GM12878 (cell line): ENCODE measurements at regions not wholly inside any gene's neighbourhood (a gene's known extent, or its start where the extent isn't known, plus 50 kb on each side); places are given as distances from the start of the nearest gene placed in this dataset.

Experiments used
- ATAC-seq: fragments of 200-7000 bp; cut with Tn5 transposase; 3 replicates; pipeline ENCODE4 v1.9.1; 2020; ENCODE audit warnings: mild to moderate bottlenecking, moderate library complexity
- BruUV-seq: library from RNA; stranded (reverse); fragments of 400-500 nt; replicated peaks from 2 replicates; lab custom pipeline; 2021; lab: Mats Ljungman, UMichigan
- CTCF ChIA-PET: fragments of 300-600 bp; sonication (Branson Sonifier 250); formaldehyde crosslinking; extraction: SDS; loops from one replicate; lab custom pipeline; 2021; ENCODE audit warnings: inconsistent platforms; lab: Yijun Ruan, JAX
- POLR2A ChIA-PET: fragments of 350-600 bp; formaldehyde crosslinking; extraction: SDS; loops from one replicate; lab custom pipeline; 2021; ENCODE audit warnings: inconsistent platforms; lab: Charles Lee
- RAD21 ChIA-PET: fragments of 300-600 bp; sonication (Branson Sonifier 250); formaldehyde crosslinking; loops from one replicate; lab custom pipeline; 2023; ENCODE audit warnings: antibody characterized with exemption; ENCODE audit not compliant: unreplicated experiment; lab: Charles Lee
- SMC1A ChIA-PET: fragments of 300-600 bp; sonication (Branson Sonifier 250); formaldehyde crosslinking; loops from one replicate; lab custom pipeline; 2023; ENCODE audit not compliant: unreplicated experiment, uncharacterized antibody; lab: Charles Lee
- DNase-seq: peaks from one replicate; pipeline ENCODE4 v3.0.0-alpha.2; 2011; ENCODE audit warnings: low read depth, low spot score
- FAIRE-seq: peaks from 3 replicates; lab custom pipeline; 2011; peaks lifted over from hg19 to GRCh38; lab: Jason Lieb, UNC
- H2AFZ ChIP-seq: 2 replicates; pipeline ENCODE4 v1.6.0; 2011; ENCODE audit warnings: low read depth, low read length, control low read depth; ENCODE audit not compliant: control insufficient read depth
- H3K27ac ChIP-seq: 2 replicates; pipeline ENCODE4 v1.5.1; 2011; ENCODE audit warnings: control low read depth; ENCODE audit not compliant: control insufficient read depth, insufficient read depth
- H3K27me3 ChIP-seq, 2 experiments: replicated peaks in 1 of 2; 2 replicates each; pipeline versions ENCODE4 v1.6.0 to v1.6.1; 2011; ENCODE audit warnings: low read length in 1 of 2; ENCODE audit not compliant: control insufficient read depth in 2 of 2, insufficient read depth in 2 of 2
- H3K36me3 ChIP-seq, 2 experiments: 2 replicates each; pipeline ENCODE4 v1.5.1; 2011; ENCODE audit warnings: low read length in 1 of 2; ENCODE audit not compliant: control insufficient read depth in 2 of 2, insufficient read depth in 2 of 2
- H3K4me1 ChIP-seq: 2 replicates; pipeline ENCODE4 v1.6.1; 2011; ENCODE audit warnings: mild to moderate bottlenecking, low read length, moderate library complexity, mixed read lengths; ENCODE audit not compliant: control insufficient read depth, insufficient read depth
- H3K4me2 ChIP-seq: 2 replicates; pipeline ENCODE4 v1.6.0; 2011; ENCODE audit warnings: control low read depth; ENCODE audit not compliant: control insufficient read depth, insufficient read depth
- H3K4me3 ChIP-seq: fragments of 200-600 bp; sonication (generic); 2 replicates; pipeline ENCODE4 v1.5.1; 2016
- H3K79me2 ChIP-seq: 2 replicates; pipeline ENCODE4 v1.6.0; 2011; ENCODE audit warnings: low read length; ENCODE audit not compliant: control insufficient read depth, insufficient read depth
- H3K9ac ChIP-seq: 2 replicates; pipeline ENCODE4 v1.8.0; 2011; ENCODE audit warnings: low read length, control low read depth, mixed read lengths; ENCODE audit not compliant: control insufficient read depth, insufficient read depth
- H3K9me3 ChIP-seq: replicated peaks from 3 replicates; pipeline ENCODE4 v1.5.1; 2011; ENCODE audit warnings: mild to moderate bottlenecking, low read length; ENCODE audit not compliant: control insufficient read depth, insufficient read depth
- H4K20me1 ChIP-seq: 2 replicates; pipeline ENCODE4 v1.6.0; 2011; ENCODE audit not compliant: control insufficient read depth, insufficient read depth
- ATF7 ChIP-seq: fragments of 450-650 bp; IDR thresholded peaks from 2 replicates; pipeline ENCODE4 v1.6.1; 2016; ENCODE audit warnings: low read depth, mild to moderate bottlenecking
- DPF2 ChIP-seq: fragments of 450-650 bp; IDR thresholded peaks from 2 replicates; pipeline ENCODE4 v1.6.1; 2017; ENCODE audit warnings: mild to moderate bottlenecking
- NFYA ChIP-seq: IDR thresholded peaks from 2 replicates; pipeline ENCODE4 v1.6.1; 2011; ENCODE audit warnings: low read depth, mild to moderate bottlenecking, low read length, improper control_type of control experiment, borderline replicate concordance
- RELA ChIP-seq: fragments of 450-650 bp; IDR thresholded peaks from 2 replicates; pipeline ENCODE4 v1.8.0; 2014; ENCODE audit warnings: borderline replicate concordance; ENCODE audit not compliant: partially characterized antibody
- SREBF1 ChIP-seq: IDR thresholded peaks from 2 replicates; pipeline ENCODE4 v1.6.1; 2012; ENCODE audit warnings: mild to moderate bottlenecking, low read length
- SUZ12 ChIP-seq: fragments of 200-600 bp; sonication (generic); IDR thresholded peaks from one replicate; pipeline ENCODE4 v1.6.1; 2018; ENCODE audit warnings: antibody characterized with exemption, mild to moderate bottlenecking; ENCODE audit not compliant: unreplicated experiment
- TBL1XR1 ChIP-seq: IDR thresholded peaks from 2 replicates; pipeline ENCODE4 v1.6.1; 2012; ENCODE audit warnings: low read depth, low read length, improper control_type of control experiment
- ZNF622 ChIP-seq: fragments of 450-650 bp; IDR thresholded peaks from 2 replicates; pipeline ENCODE4 v1.6.1; 2017; ENCODE audit warnings: mild to moderate bottlenecking, inconsistent platforms
- ZZZ3 ChIP-seq: IDR thresholded peaks from 2 replicates; pipeline ENCODE4 v1.6.1; 2011; ENCODE audit warnings: low read depth; ENCODE audit not compliant: control insufficient read depth, insufficient read length
- WGBS: methylation state at CpG from one replicate; pipeline ENCODE4 v1.1.6; 2016; ENCODE audit warnings: low lambda C conversion rate; ENCODE audit not compliant: insufficient replicate concordance, insufficient coverage; ENCODE audit errors: missing lambda C conversion rate; 5-methylcytosine and 5-hydroxymethylcytosine counted together
- in situ Hi-C: fragments of 300-500 bp; cut with MboI; formaldehyde crosslinking; loops from 9 replicates; pipeline ENCODE4 v1.14.3; 2018; ENCODE audit warnings: mixed read lengths
- intact Hi-C: fragments of 100-400 bp; cut with micrococcal nuclease; formaldehyde crosslinking; loops from one replicate; pipeline ENCODE4 v1.14.2; 2022; ENCODE audit not compliant: unreplicated experiment
- TF ChIP-seq, protein P1 (sequence below): IDR thresholded peaks from 2 replicates; pipeline ENCODE4 v1.6.1; 2012; ENCODE audit warnings: low read depth, low read length, improper control_type of control experiment
- TF ChIP-seq, protein P2 (sequence below): fragments of 150-350 bp; IDR thresholded peaks from 2 replicates; pipeline ENCODE4 v1.6.1; 2014; ENCODE audit warnings: mild to moderate bottlenecking, low read depth, low read length
- TF ChIP-seq, protein P3 (sequence below): fragments of 450-650 bp; IDR thresholded peaks from 2 replicates; pipeline ENCODE4 v1.6.1; 2017; ENCODE audit warnings: antibody characterized with exemption, mild to moderate bottlenecking, moderate library complexity

DNA sequence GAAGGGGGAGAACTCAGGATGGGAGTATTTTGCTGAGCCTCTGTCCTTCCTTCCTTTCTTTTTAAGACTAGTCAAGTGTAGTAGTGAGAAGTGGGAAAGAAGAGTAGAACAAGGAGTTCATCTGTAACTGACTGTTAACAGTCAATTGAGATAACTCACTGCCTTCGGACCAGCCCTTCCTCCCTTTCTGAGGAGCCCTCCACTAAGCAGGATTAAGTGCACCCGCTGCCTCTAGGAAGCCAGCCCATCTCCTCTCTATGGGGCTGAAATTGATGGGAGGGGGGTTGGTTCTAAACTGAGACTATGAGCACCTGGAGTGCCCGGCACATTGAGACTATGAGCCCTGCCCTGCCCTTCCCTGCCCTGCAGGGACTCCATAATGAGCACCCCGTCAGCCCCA lies 72.7 kb upstream of the TINAGL1 start:
- Histone ChIP-seq H4K20me1 (no peaks in the 10 kb centered on the region), H3K4me1 (peaks cover 13% of the 10 kb centered on the region), H3K4me3 (no peak overlapping the region), H3K9me3 (no peaks in the 10 kb centered on the region), H3K9ac (no peak overlapping the region), H3K79me2 (no peaks in the 10 kb centered on the region), H3K36me3 (no peaks in the 10 kb centered on the region), H3K27ac (no peak overlapping the region), H3K27me3 (no peaks in the 10 kb centered on the region), H2AFZ (no peak overlapping the region), H3K4me2 (no peak overlapping the region)
- in situ Hi-C loops = no loop called here
- TF ChIP-seq ZNF622 (no peak), NFYA (no peak), ATF7 (no peak), DPF2 (no peak), TBL1XR1 (no peak), SUZ12 (no peak), ZZZ3 (no peak), RELA (no peak), SREBF1 (no peak)
- TF ChIP-seq, protein P1, sequence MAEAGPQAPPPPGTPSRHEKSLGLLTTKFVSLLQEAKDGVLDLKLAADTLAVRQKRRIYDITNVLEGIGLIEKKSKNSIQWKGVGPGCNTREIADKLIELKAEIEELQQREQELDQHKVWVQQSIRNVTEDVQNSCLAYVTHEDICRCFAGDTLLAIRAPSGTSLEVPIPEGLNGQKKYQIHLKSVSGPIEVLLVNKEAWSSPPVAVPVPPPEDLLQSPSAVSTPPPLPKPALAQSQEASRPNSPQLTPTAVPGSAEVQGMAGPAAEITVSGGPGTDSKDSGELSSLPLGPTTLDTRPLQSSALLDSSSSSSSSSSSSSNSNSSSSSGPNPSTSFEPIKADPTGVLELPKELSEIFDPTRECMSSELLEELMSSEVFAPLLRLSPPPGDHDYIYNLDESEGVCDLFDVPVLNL = no peak
- TF ChIP-seq, protein P2, sequence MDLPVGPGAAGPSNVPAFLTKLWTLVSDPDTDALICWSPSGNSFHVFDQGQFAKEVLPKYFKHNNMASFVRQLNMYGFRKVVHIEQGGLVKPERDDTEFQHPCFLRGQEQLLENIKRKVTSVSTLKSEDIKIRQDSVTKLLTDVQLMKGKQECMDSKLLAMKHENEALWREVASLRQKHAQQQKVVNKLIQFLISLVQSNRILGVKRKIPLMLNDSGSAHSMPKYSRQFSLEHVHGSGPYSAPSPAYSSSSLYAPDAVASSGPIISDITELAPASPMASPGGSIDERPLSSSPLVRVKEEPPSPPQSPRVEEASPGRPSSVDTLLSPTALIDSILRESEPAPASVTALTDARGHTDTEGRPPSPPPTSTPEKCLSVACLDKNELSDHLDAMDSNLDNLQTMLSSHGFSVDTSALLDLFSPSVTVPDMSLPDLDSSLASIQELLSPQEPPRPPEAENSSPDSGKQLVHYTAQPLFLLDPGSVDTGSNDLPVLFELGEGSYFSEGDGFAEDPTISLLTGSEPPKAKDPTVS = no peak
- TF ChIP-seq, protein P3, sequence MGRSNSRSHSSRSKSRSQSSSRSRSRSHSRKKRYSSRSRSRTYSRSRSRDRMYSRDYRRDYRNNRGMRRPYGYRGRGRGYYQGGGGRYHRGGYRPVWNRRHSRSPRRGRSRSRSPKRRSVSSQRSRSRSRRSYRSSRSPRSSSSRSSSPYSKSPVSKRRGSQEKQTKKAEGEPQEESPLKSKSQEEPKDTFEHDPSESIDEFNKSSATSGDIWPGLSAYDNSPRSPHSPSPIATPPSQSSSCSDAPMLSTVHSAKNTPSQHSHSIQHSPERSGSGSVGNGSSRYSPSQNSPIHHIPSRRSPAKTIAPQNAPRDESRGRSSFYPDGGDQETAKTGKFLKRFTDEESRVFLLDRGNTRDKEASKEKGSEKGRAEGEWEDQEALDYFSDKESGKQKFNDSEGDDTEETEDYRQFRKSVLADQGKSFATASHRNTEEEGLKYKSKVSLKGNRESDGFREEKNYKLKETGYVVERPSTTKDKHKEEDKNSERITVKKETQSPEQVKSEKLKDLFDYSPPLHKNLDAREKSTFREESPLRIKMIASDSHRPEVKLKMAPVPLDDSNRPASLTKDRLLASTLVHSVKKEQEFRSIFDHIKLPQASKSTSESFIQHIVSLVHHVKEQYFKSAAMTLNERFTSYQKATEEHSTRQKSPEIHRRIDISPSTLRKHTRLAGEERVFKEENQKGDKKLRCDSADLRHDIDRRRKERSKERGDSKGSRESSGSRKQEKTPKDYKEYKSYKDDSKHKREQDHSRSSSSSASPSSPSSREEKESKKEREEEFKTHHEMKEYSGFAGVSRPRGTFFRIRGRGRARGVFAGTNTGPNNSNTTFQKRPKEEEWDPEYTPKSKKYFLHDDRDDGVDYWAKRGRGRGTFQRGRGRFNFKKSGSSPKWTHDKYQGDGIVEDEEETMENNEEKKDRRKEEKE = no peak
- ATAC-seq (no peak), DNase-seq (no peak), FAIRE-seq (no peak)
- intact Hi-C loops = no loop called here
- ChIA-PET RAD21 (interaction anchor here (0.7 kb wide), 1 partner anchor 27 kb away, joined by 3 read pairs; no protein-coding TSS in a partner anchor), POLR2A (no interaction called here), CTCF (no interaction called here), SMC1A (interaction anchor here (1.7 to 9.0 kb wide), 2 partner anchors 15 to 79 kb away, joined by 6 to 91 read pairs; no protein-coding TSS in a partner anchor)
- WGBS = 46% methylated on average over 4 of the region's 4 CpGs
- no TSS peak for BruUV-seq
